TTC549 (cell line): ENCODE measurements at regions not wholly inside any gene's neighbourhood (a gene's known extent, or its start where the extent isn't known, plus 50 kb on each side); places are given as distances from the start of the nearest gene placed in this dataset.
A peak's percentile ranks its signal among the peaks of the same experiment; 100 is the strongest.
"Not testable (repeated sequence)": the region's sequence is repeated elsewhere in the genome, so short reads cannot be mapped to it uniquely, and the experiment has no call there.

Source experiments
- FAIRE-seq: peaks from 2 replicates; lab custom pipeline; 2012; peaks lifted over from hg19 to GRCh38; lab: Jason Lieb, UNC

DNA sequence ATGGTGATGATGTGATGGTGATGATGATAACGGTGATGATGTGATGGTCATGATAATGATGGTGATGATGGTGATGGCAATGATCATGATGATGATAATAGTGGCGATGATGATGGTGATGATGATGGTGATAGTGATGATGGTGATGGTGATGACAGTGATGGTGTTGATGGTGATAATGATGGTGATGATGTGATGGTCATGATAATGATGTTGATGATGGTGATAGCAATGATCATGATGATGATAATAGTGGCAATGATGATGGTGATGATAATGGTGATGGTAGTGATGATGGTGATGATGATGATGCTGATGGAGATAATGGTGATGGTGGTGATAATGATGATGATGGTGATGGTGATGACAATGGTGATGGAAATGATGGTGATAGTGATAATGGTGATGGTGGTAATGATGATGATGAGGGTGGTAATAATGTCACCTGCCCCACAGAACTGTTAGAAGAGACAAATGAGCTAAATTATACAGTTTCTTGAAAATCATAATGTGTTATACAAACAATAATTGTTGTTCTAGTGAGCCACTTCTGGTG is 289.9 kb downstream of the ASMT start:
- no peak for FAIRE-seq

GRCh38 chrX:1906028-1906427 is 291.2 kb downstream of the ASMT start:
- no peak for FAIRE-seq

- not testable (repeated sequence) for FAIRE-seq
Observed at GRCh38 chrX:1908996-1909395, 294.1 kb downstream of the ASMT start.

DNA sequence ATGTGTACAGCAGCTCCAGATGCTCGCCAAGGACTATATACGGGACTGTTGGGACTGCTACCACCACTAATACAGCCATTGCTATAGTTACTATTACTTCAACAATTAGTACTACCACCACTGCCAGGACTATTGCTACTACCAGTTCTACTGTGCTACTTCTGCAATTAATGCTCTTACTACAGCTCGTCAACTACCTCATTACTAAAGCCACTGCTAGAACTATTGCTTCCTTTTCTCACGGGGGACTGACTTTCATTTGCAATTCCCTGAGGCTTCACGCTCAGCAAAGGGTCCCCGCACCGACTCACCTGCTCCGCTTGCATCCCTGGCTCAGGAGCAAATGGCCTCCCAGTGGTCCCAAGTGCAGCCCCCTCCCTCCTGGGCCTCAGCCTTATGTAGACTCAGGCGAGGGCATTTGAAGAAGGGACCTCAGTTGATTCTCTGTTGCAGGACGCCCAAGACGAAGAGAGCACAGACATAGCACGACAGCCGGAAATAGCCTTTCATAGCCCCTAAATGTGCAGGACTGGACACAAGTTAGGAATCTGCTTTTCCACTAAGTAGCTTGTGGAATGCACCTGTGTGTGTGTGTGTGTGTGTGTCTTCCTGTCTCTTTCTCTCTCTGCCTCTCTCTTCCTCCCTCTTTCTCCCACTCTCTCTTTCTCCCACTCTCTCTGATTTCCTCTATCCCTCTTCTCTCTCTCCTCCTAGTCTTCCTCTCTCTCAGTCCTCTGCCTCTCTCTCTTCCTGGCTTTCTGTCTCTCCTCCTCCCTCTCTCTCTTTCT is 294.8 kb downstream of the ASMT start:
- no peak for FAIRE-seq

GRCh38 chrX:1910207-1910470 is 295.3 kb downstream of the ASMT start:
- FAIRE-seq = no peak

GRCh38 chrX:1911401-1912128 is 296.7 kb downstream of the ASMT start:
- FAIRE-seq = no peak

DNA sequence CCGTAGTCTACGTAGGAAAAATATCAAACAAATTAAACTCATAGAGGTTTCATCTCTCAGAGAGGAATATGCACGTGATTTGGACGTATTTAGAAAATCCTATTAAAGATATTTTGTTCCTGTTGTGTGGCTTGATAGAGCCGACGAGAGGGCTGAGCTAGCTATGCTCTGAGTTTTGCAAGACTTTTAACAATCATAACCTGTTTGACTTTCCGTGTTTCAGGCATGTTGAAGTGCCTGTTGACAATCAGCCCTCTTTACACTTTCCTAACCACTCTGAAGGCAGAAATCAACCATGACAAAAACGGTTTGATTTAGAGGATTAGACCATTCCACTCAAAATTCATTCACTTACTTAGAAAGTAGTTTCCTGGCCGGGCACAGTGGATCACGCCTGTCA is 297.3 kb downstream of the ASMT start:
- FAIRE-seq = no peak

DNA sequence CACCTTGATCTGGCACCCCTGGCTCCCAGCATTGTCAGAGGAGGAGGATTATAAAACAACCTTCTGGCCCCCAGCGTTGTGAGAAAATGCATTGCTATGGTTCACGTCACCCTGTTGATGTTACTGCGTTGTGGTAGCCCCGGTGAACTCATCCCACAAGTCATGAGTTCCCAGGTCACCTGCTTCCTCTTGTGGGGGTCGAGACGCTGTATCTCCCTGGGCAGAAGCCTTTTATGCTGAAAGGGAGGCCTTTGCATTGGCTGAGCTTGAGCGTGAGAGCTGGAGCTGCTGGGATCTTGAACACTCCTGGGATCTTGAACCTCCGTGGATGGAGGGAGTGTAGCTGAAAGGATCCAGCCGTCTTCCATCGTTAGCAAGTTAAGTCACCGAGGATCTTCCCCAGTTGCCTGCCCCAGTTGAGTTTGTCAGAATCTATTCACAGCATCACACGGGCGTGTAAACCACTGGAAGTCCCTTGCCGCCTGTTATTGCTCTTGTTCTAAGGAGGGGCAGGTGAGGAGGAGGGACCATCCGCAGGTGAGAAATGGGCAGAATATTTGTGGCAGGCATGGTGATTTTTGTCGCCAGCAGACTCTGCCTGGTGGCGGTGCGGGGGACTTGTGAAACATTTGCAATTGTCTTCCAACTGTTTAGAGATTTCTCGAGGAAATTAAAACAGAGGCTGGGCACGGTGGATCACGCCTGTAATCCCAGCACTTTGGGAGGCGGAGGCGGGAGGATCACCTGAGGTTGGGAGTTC is 299.9 kb downstream of the ASMT start:
- FAIRE-seq = no peak

GRCh38 chrX:1918780-1919179 is 303.9 kb downstream of the ASMT start:
- FAIRE-seq = no peak

GRCh38 chrX:1925053-1925481 is 310.2 kb downstream of the ASMT start:
- FAIRE-seq = no peak

- no peak for FAIRE-seq
Observed at GRCh38 chrX:1928805-1929204, 313.9 kb downstream of the ASMT start.

DNA sequence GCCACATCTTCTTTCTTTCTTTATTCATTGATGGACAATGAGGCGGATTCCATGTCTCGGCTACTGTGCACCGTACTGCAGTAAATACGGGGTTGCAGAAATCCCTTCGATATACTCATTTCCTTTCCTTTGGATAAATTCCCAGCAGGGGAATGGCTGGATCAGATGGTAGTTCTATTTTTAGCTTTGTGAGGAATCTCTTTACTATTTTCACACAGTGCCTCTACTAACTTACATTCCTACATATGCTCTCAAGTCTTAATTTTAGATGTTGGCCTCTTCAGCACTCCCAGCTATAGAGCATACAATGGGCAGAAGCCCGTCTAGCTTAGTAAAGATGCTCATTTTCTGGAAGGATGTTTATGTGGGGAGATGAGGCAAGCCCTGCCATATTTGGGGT is 317.4 kb downstream of the ASMT start:
- no peak for FAIRE-seq

DNA sequence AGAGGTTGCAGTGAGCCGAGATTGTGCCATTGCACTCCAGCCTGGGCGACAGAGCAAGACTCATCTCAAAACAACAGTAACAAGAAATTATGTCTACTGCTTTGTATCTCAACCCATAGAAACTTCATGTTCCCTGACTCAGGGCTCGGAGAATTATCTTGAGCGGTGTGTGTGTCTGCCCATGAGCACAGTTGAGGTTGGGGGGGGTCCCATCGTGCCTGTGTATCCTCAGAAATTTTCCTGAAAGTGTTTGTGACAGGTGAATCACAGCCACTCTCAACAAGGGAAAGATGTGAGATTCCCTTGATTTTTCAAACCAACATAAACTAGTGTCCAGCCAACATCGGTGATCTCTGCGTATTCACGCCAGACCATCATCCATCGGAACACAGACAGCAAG is 319.1 kb downstream of the ASMT start:
- FAIRE-seq = no peak

- no peak for FAIRE-seq
Observed at GRCh38 chrX:1935805-1936204, 320.9 kb downstream of the ASMT start.

DNA sequence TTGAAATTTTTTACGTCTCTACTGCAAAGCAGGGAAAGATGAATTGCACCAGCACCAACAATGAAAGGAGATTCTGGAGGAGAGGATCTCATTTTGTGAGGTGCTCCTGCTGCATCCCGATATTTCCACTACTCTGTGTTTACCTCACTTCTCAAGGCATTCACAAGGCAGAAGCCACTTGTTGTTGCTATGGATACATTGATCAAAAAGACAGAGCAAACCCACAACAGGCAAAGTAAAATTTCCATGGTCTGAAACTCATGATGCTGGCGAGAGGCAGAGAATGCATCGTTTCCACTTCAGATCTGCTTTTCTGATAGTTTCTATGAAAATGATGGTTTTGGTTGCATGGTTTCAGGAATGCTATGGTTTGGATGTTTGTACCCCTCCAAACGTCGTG is 323.3 kb downstream of the ASMT start:
- no peak for FAIRE-seq

- no peak for FAIRE-seq
Observed at GRCh38 chrX:1941321-1941720, 326.5 kb downstream of the ASMT start.

DNA sequence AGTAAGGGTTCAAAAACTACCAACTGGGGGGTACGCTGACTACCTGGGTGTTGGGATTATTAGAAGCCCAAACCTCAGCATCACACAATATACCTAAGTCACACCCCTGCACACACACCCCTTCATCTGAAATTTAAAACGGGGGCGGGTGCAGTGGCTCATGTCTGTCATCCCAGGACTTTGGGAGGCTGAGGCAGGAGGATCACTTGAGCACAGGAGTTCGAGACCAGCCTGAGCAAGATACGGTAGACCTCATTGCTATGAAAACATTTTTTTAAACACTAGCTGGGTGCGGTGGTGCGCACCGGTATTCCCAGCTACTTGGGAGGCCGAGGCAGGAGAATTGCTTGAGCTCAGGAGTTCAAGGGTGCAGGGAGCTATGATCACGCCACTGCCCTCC is 331.0 kb downstream of the ASMT start:
- no peak for FAIRE-seq

GRCh38 chrX:1946974-1947373 is 332.1 kb downstream of the ASMT start:
- peak; percentile 99 for FAIRE-seq
